Activated T-helper 9 cell treated with anti-CD3 and anti-CD28 coated beads, Interleukin-2, amount 50 U/mL, for 16 hours (primary cell): ENCODE measurements at regions not wholly inside any gene's neighbourhood (a gene's known extent, or its start where the extent isn't known, plus 50 kb on each side); places are given as distances from the start of the nearest gene placed in this dataset.

ENCODE experiments used
- DNase-seq: peaks from one replicate; pipeline ENCODE4 v3.0.0-alpha.2; 2020; ENCODE audit warnings: low read depth

DNA sequence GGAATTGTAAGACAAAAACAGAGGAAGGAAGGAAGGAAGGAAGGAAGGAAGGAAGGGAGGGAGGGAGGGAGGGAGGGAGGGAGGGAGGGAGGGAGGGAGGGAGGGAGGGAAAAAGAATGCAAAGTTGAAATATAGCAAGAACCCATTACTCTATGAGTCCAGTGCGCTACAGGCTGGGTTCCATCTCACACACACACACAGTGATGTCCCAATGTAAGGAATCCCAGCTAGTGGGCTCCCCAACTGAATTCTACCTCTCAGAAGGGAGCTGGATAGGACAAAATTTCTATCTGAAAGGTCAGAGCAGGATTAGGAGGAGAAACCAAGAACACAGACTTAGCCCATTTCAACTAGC is 173.4 kb downstream of the DAD1 start:
- no peak for DNase-seq

DNA sequence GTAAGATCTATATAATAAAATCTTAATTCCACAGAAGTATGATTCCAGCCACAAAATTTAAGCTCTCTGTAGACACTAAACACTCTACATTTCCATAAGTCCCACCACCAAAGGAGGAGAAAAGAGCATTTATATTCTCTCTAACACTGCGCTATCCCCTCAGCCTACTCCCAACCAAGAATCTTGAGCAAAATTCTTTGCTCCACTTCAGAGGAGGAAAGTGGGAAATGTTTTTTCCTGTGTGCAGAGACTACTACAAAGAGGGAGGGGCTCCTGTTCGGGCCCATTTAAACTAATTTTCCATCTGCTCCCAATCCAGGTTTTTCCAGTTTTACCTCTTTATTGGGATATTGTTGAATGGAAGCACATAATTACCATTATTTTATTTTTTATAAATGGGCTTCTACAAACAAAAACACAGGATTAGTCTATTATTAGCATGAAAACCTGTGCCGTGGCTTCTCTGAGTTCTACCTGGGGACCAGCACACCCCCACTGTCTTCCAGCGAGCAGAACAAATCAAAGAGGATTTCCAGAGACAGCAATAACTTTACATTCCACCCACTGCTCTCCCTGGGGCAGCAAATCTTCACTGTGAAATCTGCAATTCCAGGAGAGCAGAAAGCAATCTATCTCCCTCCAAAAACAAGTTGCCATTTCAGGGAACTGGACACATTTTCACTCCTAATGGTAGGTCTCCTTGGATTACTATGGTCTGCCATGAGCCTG is 174.0 kb downstream of the DAD1 start:
- no peak for DNase-seq

DNA sequence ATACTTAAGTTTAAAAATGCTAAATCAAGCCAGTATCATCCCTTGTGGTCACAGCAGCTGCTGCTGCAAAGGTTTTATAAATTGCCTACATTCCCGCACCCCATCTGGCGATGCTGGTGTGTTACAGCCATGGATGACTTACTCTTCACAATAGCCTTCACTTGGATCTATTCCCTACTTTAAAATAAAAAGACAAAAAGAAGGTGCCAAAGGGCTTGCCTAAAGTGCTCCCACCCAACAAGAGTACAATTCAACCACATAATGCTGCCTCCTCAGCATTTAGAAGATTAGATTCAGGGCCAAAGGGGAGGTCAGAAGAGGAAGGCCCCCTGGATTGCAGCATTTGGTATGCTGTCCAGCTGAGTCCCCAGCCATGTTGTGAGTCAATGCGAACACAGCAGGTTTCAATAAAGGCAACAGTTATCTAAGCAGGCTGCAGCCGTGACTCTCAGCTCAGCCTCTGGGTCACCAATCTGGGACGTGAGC is 176.1 kb downstream of the DAD1 start:
- DNase-seq: no peak

DNA sequence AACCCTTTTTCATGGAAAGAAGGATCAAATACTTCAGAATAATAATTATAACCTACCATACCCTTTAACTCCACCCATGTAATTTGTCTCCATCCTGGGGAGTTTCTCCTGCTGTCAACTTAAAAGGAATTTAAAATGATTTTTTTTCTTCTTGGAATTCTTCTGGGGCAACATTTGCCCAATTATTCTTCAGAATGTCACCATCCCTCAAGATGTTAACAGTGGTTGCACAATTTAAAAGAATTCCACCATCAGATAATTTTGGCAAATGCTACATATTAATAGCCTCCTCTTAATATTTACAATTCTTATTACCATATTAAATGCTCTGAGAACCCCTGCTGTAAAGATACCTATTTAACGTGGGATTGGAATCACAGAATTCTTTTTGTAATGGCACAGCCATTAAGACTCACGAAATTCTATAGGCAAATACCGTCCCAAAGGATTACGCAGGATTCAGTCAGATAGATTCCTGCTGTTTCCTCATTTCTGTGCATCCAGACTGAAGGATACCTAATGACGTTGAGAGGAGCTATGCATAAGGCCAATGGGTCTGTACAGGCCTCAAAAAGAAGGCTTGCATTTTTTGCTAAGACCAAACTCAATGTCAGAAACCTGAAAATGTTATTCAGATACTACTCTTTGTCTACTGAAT is 177.5 kb downstream of the DAD1 start:
- DNase-seq: no peak

DNA sequence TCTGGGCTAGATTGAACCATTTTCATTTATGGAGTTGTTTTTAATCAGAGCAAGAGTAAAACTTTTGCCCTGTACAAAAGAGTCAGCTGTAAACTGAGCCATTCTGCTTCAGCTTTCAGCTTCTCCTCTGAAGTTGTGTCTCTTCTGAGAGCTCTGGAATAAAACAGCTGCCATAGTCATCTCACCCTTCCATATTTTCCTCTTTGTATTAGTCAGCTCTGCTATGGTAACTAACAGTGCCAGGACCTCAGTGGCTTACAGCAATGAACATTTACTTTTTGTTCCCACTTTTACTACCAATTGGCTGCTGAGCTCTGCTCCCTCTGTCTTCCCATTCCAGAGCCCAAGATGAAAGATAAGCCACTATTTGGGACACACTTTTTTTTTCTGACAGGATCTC is 178.5 kb downstream of the DAD1 start:
- no peak for DNase-seq

DNA sequence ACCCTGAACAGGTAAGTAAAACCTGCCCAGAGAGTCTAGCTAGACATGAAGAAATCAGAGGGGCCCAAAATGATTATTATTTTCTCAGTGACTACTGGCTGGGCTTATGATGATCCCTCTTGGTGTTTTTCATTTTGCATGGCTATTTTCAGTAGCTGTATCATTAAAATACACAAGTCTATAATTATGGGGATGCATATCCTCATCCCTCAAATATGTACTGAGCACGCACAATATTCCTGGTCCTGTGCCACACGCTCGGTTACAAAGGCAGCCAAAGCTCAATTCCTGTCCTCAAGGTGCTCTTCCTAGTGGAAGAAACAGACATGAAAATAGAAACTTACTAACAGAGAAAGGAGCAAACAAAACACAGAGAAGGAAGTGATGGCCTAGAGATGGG is 180.0 kb downstream of the DAD1 start:
- DNase-seq: no peak

DNA sequence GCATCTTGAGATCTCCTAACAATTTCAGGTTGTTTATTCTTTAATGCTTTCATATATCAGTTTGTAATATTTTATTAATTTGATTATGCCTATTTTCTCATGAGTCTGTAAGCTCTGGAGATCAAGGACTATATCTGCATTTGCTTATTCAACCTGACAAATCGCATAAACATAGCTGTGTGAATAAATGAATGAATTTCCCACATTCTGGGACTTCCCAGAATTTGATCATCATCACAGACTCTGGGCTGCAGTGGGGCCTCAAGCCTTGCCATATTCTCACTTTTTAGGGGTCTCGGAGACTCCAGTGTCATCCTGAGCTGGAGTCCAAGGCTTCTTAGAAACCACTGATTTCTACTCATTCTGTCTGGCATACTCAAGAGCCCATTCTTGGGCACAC is 180.5 kb downstream of the DAD1 start:
- DNase-seq: no peak

DNA sequence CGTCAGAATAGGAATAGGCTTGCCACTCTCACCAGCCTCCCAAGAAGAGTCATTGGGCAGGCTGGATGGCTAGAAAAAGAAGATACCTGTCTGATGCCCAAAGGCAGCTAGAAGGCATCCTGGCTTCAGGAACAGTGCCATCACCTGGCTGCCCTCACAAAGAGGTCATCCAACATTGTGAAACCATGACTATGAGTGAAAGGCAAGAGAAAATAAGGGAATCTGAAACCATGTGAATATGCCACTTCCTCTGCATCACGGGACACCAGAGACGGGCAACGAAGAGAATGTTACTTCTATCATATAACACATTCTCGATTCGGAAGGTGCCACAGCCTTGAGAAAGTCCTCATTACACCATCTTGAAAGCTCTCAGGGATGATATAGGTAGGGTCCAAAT is 182.0 kb downstream of the DAD1 start:
- DNase-seq: no peak

DNA sequence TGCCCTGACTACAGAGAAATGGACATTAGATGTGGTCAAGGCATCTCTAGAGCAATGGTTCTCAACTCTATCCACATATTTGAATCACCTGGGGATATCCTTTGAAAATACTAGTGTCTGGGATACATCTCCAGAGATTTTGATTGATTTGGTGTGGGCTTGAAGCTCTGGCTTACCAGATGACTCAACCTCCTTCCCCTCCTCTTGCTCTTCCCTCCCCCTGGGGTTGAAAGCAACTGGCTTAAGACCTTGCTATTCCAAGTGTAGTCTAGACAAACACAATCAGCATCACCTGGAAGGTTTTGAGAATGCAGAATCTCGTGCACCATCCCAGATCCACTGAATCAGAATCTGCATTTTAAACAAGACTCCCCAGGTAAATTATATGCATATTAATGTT is 183.8 kb downstream of the DAD1 start:
- DNase-seq: no peak

DNA sequence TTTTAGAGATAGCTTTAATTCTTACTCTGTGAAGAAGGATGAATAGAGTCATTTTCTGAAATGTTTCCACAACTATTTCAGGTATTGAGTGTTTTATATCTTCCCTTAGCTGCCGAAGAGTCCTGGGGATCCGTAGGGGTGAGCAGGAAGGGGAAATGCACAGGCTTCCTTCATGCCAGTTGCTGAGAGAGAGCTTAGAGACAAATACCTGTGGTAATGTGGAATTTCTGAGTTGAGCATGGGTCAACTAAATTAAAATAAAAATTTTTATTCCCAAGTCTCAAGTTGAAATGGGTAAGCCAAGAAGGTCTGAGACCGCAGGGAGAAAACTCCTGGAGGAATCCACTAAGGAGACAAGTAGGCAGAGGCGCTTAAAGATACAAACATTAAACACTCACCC is 185.7 kb downstream of the DAD1 start:
- DNase-seq: no peak

DNA sequence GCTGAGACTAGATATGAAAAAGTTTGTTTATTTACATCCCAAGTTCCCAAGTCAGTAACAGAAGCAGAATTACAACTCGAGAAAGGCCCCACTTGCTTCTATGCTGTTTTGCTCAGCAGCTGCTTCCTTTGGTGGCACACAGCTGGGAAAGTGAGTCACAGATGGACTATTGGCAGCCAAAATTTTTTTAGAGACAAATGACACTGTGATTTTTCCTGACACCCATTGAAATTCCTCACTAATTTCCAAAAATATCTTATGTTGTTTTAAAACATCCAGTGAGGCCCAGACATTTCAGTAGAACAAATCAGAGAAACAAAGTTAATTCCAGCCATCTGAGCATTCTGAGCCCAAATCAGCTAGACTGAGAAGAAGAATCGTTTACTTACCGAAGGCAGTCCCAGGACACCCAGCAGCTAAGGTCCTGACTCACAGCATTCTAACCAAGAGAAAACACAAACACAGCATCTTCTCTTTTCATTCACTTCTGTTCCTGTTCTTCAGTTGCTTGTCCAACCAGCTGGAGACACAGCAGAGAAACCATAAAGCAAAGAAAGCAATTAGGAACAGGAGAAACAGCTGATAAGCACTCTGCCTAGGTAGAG is 188.3 kb downstream of the DAD1 start:
- DNase-seq: no peak

DNA sequence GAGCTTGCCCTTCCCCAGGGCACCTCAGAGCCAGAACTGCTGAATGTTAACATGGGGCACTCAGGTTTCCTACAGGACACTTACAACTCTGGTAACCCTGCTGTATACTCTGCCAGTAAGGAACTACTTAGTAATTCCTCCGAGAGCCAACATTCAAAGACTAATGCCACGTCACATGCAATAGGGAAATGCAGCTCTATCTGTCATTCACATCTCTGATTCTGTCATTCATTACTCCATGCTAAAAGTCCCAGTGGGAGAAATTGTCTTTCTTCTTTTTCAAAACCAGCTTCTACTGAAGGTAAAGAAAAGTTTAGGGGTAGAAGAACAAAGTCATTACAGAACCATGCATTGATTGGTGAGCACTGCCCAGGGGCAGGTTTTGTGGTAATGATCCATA is 189.2 kb downstream of the DAD1 start:
- DNase-seq: no peak

DNA sequence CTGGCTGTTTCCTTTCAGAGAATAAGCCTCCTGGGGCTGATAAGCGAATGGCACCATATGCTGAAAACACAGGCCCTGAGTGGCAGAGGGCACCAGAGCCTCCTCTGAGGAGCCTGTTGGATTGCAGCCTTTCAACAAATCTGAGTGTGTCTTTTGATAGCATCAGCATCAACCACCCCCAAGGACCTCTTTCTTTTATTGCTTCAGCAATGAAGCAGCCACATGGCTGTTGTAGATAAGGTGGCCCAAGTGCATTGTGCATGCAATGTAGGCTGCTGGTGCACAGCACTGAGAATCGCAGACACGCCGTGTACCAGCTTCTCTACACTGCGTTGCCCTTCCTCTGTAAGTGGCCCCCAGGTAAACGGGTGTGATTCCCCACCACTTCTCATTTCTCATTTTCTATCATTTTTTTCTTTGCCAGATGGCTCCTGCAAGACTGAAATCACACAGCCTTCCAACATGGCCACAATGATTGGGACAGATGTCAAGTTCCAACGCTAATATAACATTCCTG is 191.7 kb downstream of the DAD1 start:
- no peak for DNase-seq

DNA sequence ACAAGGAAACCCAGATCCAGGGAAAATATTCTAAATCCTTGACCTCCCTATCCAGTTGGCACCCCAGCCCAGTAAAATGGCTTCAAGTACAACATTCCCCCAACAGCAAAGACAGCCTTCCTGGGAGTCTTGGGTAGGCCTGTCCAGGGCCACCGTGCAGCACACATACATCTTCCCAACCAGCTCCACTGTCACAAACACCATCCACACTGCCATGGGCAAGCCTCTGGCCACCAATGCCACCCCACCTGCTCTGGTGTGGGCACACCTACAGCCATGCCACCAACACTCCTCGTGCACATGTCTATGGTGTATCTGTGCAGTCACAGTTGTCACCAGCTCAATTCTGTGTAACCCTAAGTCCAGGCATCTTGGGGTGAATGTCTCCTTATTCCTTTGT is 193.2 kb downstream of the DAD1 start:
- no peak for DNase-seq

DNA sequence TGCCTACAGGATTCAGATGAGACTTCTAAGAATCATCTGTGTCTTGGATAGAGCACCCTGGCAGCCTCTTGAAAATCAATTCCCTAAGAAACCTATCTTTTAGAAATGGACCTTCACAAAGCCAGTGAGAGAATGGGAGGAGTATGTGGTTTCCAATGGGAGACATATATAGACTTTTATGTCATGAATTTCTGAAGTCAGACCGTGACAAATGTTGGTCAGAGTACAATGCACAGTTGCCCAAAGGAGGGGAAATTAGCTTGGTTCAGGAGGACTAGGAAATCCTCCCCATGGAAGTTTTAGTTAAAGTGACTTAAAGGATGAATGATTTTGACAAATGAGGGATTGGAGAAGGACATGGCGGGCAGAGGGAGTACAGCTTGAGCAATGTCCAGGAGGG is 194.4 kb downstream of the DAD1 start:
- no peak for DNase-seq

DNA sequence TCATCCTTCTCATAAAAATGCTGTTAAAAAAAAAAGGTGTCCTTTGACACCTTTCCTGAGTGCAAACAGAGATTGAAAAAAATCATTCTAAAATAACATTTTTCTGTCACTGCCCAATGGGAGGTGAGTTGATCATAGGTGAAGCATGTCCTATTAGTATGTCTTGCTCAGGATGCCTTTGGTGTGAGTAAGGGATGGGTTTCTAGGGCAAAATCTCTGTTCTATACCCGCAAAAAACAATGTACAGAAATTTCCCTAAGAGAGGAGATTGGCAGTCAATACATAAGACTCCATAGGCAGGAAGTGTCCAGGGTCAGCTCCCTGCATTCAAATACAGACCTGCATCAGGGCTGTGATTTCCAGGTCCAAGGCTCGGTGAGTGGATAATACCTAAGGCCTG is 195.2 kb downstream of the DAD1 start:
- DNase-seq: no peak

DNA sequence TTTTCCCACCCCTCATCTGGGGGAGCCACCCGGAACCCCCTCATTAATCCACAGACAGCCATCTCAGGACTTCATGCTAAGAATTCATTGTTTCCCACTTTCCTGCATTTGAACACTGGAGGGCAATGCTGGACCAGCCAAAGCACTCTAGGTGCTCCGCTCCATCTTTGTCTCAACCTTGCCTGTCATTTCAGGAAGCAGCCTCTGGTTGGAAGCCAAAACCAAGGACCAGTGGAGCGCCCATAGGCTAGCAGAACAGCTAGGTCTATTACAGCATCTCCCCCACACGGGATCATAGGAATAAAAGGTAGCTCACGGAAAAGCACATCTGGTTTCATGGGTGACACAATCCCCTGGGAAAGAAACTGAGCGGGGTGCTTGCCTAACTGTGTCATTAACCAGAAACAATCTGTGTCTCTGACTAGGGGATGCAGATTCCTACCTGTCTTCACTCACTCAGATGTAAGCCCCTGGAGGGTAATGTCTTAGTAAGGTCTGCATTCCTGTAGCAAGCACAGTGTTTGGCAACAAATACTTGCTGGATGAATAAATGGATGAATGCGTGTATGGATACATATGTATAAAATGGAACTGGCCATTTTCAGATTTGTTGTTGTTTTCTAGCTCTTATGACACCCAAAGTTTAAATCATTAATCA is 197.0 kb downstream of the DAD1 start:
- DNase-seq: no peak

DNA sequence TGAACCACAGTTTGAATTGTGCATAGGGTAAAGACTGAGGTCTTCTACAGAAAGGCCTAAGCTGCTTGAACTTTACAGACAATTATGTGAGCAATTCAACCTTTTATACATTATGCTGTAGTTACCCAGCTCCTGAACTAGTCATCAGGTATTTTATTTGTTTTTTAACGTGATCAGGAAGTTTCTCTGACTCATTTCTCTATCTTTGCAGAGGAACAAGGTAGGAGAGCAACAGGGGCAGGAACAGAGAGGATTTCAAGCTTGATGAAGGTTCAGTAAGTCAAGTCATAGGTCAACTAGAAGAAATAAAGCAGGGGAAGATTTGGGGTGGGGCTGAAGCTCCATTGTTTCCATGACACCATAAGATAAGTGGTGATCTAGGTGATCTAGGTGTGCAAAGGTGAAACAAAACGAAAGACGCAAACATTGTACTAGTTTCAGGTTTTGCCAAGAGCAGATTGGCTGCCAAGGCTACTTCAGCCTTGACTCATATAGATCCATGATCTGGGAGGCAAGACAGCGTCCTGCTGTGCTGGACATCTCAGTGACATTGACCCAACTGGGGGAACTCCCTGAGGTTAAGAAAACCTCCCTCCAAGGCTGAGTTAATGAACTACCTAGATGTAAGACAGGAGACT is 198.1 kb downstream of the DAD1 start:
- DNase-seq: no peak

DNA sequence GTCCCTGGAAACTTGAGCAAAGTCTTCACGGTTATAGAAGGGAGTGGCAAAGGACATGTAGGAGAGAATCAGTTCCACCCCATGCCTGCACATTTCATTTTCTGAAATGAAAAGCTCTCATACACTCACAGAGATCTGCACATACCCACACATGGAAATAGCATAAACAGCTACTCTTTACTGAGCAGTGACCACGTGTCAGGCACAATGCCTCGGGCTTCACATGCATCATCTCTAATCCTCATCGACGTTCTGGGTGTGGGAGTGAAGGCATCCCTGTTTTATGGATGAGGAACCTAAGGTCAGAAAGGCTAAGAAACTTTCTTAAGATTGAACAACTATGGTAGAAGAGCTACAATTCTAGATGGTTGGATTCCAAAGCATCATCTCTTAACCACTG is 198.8 kb downstream of the DAD1 start:
- DNase-seq: no peak

DNA sequence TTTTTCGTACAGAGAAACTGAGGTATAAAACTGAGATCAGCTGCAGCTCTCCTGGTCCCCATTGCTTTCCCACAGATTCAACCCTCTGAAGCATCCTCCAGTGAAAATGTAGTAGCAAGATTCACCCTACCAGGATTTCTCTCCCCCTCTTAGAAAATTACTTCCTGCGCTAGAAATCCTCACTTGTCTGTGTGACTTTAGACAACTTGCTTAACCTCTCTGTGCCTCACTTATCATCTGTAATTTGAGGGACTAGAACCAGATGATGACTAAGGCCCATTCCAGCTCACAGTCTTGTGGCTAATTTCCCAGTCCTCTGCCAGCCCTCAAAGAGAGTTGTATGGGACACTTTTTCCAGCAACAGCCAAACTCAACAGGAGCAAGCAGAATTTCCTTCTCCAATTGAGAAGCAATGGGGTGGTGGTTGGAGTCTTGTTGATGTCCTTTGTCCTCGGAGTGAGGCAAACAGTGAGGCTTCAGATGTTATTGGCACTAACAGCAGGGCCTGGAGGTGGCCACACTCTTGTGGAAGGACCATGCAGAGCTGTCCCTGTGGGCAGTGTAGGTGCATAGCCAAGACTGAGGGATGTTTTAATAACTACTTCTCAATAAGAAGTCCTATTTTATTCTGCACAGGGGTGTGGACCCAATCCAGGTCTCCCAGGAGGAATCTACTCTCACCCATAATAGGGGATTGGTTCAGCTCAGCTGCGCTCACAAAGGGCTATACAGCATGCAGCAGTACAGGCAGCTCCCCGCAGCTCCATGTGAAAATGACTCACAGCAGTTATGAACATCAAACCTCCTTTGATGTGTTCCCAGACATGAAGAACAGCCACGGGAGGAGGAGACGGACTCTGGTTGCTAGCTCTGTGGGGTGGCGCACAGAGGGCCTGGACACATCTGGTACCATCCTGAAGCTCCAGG is 200.1 kb downstream of the DAD1 start:
- no peak for DNase-seq

DNA sequence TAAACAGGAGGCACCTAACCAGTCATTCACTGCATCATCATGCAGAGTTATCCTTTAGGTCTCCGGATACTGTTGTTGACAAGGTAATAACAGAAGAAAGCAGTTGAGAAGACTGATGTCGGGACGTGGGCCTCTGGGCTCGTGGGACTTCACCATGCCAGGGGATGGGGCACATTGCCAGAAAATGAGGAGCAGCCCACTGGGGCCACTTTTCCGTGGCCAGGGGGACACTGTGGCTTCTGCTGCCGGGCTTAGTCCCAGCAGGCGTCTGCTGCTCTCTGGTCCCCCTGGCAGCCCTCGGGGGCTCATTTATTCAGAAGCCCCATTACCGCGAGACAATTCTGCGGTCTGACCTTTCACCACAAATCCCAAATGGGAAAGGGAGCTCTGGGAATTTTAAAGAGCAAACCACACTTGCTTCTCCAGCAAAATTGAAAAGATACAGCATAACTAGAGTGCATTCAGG is 201.2 kb downstream of the DAD1 start:
- DNase-seq: no peak
